ENCODE measurements at regions not wholly inside any gene's neighbourhood (a gene's known extent, or its start where the extent isn't known, plus 50 kb on each side); places are given as distances from the start of the nearest gene placed in this dataset.

- Histone ChIP-seq H3K36me3 (ENCODE audit: low read depth) (no peaks in the 10 kb centered on the region), H3K9me3 (peaks cover 51% of the 10 kb centered on the region), H3K4me3 (no peak overlapping the region), H3K4me1 (ENCODE audit: low read depth) (no peaks in the 10 kb centered on the region)
- intact Hi-C loops (cut with DNase I, micrococcal nuclease) = no loop called here
- DNase-seq (peak in 2 of 3 donors; percentile 12 to 31), ATAC-seq (no peak)
- TF ChIP-seq CTCF (IDR thresholded peaks at IDR 0.05) = no peak
Measured at GRCh38 chr13:61765940-61766666, 350.5 kb upstream of the PCDH20 start.

GRCh38 chr13:61765181-61765742, 349.6 kb upstream of the PCDH20 start:
- intact Hi-C loops (cut with DNase I, micrococcal nuclease) = no loop called here
- peaks cover 51% of the 10 kb centered on the region for H3K9me3 ChIP-seq
- H3K36me3 ChIP-seq (ENCODE audit: low read depth) = no peaks in the 10 kb centered on the region
- H3K4me1 ChIP-seq (ENCODE audit: low read depth) = no peaks in the 10 kb centered on the region
- H3K4me3 ChIP-seq = no peak overlapping the region
- TF ChIP-seq CTCF (IDR thresholded peaks at IDR 0.05) = no peak
- ATAC-seq = no peak
- peak in 1 of 3 donors; percentile 29 for DNase-seq

DNA sequence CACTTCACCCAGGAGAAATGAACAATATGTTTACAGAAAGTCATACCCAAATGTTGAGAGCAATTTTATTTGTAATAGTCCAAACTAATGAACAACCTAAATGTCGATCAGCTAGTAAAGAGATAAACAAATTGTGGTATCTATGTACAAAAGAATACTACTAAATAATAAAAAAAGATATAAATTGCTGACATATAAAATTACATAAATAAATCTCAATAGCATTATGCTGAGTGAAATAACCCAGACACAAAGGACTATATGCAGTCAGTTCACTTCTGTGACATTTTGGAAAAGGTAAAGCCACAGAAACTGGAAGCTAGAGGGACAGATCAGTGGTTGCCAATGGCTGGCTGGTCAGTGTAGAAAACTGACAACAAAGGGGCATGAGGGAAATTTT, 346.0 kb upstream of the PCDH20 start:
- H3K4me1 ChIP-seq (ENCODE audit: low read depth) = no peaks in the 10 kb centered on the region
- no peak for ATAC-seq

DNA sequence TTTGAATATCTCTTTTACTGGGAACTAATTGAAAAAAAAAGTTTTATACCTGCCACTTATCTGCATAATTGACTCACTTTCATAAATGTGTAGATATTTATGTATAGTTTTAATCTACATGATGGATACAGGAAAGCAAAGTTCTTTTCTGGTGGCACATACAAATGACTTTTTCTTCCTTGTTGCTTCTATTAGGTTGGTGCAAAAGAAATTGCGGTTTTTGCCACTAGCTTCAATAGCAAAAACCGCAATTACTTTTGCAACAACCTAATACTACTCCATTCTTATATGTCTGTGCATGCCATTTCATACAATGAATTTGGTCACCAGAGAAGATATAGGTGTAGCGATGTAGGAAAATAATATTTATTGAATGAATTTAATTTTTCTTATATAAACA, 344.5 kb upstream of the PCDH20 start:
- peaks cover 54% of the 10 kb centered on the region for H3K9me3 ChIP-seq
- ATAC-seq (no peak), DNase-seq (no peak)
- no peak for TF ChIP-seq CTCF (IDR thresholded peaks at IDR 0.05)
- H3K4me1 ChIP-seq (ENCODE audit: low read depth) = no peaks in the 10 kb centered on the region
- H3K36me3 ChIP-seq (ENCODE audit: low read depth) = no peaks in the 10 kb centered on the region
- intact Hi-C loops (cut with DNase I, micrococcal nuclease) = no loop called here
- no peak overlapping the region for H3K4me3 ChIP-seq

More for the DNA sequence above, 346.0 kb upstream of the PCDH20 start:
- H3K36me3 ChIP-seq (ENCODE audit: low read depth) = no peaks in the 10 kb centered on the region
- no peak for TF ChIP-seq CTCF (IDR thresholded peaks at IDR 0.05)
- DNase-seq = no peak
- no peak overlapping the region for H3K4me3 ChIP-seq
- intact Hi-C loops (cut with DNase I, micrococcal nuclease) = no loop called here
- peaks cover 50% of the 10 kb centered on the region for H3K9me3 ChIP-seq

GRCh38 chr13:61756031-61756430, 340.4 kb upstream of the PCDH20 start:
- DNase-seq = no peak
- no peak for ATAC-seq
- intact Hi-C loops (cut with DNase I, micrococcal nuclease) = no loop called here
- peaks cover 60% of the 10 kb centered on the region for H3K9me3 ChIP-seq
- H3K4me1 ChIP-seq (ENCODE audit: low read depth) = no peaks in the 10 kb centered on the region
- H3K4me3 ChIP-seq = no peak overlapping the region
- no peaks in the 10 kb centered on the region for H3K36me3 ChIP-seq (ENCODE audit: low read depth)
- TF ChIP-seq CTCF (IDR thresholded peaks at IDR 0.05) = no peak

Data from mucosa of descending colon (tissue), 3 donors.